Activated CD4-positive, alpha-beta T cell treated with anti-CD3 and anti-CD28 coated beads, Interleukin-2, amount 50 U/mL, for 16 hours (primary cell): ENCODE measurements at regions not wholly inside any gene's neighbourhood (a gene's known extent, or its start where the extent isn't known, plus 50 kb on each side); places are given as distances from the start of the nearest gene placed in this dataset.
"Not testable (repeated sequence)": the region's sequence is repeated elsewhere in the genome, so short reads cannot be mapped to it uniquely, and the experiment has no call there.

Experiments used
- DNase-seq: peaks from one replicate; pipeline ENCODE4 v3.0.0-alpha.2; 2020

DNA sequence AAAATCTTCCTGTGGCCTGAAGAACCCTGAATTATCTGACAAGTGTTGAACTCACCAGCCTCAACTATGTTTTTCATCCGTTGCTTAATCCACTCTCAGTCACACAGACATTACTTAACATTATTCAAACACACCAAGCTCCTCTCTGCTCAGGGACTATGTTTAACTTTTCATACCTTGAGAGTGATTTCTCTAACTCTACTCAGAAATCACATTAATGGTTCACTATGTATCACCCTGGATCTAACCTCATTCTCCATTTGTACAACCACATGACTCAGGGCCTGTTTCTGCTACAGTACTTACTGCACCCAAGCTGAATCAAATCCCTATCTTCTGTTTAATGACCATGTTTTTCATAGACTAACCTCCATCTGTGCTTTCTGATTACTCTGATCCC lies 553.7 kb upstream of the PRR20A start:
- no peak for DNase-seq

DNA sequence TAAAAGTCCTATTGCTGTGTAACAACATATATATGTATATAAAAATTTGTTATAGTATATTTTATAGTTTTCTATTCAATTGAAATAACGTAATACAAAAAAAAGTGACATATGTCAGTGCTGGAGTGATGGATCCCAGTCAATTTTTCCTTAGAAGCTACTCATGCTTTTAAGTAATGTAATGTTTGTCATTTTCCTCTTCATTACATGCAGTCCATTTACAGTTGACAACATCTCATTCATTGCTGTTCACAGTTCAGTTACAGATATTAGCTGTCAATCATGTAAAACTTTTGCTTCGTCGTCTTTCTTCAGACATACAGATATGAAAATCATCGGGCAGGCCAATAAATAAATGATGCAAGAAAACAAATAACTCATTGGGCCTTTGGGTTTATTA lies 525.1 kb upstream of the PRR20A start:
- no peak for DNase-seq

DNA sequence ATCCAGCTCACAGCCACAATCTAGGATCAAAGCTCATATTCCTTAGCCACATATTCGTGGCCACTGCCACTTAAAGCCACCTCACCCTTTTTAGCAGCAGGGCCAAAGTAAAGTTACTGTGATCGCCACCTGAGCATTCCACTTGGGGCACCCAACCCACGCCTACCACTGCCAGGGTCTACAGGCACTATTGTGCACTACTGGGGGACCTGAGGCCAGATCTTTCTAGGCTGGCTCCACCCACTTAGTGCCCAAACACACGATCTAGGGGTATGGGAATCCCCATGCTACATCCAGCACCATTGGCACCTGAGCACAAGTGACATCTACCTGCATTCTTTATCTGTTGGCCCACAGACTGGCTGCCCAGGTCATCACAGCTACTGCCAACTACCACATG lies 517.9 kb upstream of the PRR20A start:
- DNase-seq: no peak

DNA sequence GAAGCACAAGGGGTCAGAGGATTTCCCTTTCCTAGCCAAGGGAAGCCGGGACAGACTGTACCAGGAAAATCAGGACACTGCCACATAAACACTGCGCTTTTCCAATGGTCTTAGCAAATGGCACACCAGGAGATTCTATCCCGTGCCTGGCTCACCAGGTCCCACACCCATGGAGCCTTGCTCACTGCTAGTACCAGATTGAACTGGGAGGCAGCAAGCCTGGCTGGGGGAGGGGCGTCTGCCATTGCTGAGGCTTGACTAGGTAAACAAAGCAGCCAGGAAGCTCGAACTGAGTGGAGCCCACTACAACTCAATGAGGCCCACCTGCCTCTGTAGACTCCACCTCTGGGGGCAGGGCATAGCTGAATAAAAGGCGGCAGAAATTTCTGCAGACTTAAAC lies 511.8 kb upstream of the PRR20A start:
- DNase-seq: not testable (repeated sequence)

DNA sequence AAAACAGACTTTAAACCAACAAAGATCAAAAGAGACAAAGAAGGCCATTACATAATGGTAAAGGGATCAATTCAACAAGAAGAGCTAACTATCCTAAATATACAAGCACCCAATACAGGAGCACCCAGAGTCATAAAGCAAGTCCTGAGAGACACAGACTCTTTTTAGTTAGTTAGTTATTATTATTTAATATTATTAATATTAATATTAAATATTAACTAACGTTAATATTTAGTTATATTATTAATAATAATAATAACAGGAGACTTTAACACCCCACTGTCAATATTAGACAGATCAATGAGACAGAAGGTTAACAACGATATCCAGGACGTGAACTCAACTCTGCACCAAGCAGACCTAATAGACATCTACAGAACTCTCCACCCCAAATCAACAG lies 509.7 kb upstream of the PRR20A start:
- not testable (repeated sequence) for DNase-seq

DNA sequence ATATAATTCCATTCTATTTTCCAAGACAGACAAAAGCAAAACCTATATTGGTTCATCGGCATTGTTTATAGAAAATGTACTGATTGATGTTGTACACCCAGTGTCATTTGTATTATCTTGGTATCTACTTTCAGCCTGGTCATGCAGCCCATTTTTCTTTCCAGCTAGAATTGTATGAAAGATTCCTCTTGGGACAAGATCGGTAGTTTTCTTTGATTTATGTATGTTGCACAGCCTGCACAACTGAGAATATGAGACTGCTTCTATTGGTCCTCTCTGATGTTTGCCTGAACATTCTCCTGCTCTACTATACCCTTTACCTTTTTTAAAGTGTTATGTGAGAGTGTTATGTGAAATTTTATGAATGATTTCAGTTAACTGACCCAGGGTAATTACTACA lies 487.7 kb upstream of the PRR20A start:
- no peak for DNase-seq

DNA sequence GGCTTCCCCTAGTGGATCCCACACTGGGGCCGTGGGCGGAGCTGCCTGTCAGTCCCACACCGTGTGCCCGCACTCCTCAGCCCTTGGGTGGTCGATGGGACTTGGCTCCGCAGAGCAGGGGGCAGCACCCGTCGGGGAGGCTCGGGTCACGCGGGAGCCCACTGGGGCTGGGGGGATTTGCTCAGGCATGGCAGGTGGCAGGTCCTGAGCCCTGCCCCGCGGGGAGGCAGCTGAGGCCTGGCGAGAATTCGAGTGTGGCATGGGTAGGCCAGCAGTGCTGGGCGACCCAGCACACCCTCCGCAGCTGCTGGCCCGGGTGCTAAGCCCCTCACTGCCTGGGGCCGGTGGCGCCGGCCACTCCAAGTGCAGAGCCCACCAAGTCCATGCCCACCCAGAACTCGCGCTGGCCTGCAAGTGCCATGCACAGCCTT lies 481.7 kb upstream of the PRR20A start:
- no peak for DNase-seq

DNA sequence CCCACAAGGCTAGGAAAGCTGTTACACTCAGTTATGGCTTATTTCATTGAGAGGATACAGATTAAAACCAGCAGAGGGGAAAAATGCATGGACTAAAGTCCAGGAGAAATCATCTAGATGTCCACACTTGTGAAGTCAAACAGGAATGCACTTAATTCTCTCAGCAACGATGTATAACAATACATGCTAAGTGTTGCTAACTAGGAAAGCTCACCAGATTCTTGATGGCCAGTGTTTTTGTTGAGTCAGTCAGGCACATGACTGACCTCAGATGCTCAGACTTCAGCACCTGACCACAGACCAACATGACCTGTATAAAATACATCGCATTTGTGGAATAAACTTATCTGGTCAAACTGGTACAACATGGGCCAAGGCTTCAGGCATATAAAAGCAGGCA lies 470.2 kb upstream of the PRR20A start:
- no peak for DNase-seq

DNA sequence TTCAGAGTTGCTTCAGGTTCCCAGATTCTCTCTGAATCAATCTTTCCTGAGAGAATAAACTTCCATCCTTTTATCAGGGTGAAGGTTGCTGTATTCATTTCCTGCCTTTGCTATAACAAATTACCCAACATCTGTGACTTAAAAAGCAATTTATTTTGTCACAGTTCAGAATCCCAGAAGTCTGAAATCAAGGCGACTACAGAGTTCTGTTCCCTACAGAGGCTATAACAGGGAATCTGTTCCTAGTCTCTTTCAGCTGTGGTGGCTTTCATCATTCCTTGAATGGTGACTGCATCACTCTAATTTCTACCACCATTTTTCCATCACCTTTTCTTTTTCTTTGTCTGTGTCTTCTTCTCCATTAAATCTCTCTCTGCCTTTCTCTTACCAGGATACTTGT lies 459.3 kb upstream of the PRR20A start:
- DNase-seq: no peak

DNA sequence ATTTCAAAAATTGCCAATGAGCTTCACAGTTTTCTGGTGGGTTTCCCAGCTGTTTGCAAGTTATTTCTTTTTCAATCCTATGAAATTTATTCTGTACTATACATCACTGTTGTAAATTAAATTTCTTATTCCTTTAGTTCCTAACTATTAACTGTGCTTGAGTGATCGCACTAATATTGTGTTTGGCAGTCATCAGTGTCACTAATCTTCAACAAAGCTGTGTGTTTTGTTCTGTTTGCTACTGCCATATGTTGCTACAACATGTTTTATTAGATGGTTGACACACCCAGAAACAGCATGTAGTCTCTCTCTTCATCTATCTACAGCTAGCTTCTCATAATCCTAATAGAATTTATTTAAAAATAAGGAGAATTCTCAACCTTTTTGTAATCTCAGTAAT lies 453.6 kb upstream of the PRR20A start:
- no peak for DNase-seq

DNA sequence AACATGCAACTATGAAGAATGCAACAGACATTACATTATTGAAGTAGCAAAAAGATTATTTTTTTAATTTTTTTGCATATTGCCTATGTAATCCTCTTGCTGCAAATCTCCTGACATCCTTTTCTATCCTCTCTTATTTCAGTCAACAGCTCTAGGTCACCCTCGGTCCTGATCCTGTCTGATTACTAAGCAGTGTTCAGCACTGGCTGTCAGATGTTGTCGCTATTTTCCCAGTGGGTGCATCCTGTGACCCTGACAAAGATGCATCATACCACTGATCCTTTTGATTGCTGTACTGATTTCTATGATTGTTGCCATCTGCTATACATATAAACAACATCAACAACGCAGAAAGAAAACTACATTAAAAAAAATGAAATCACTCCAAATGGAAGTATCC lies 443.7 kb upstream of the PRR20A start:
- no peak for DNase-seq

DNA sequence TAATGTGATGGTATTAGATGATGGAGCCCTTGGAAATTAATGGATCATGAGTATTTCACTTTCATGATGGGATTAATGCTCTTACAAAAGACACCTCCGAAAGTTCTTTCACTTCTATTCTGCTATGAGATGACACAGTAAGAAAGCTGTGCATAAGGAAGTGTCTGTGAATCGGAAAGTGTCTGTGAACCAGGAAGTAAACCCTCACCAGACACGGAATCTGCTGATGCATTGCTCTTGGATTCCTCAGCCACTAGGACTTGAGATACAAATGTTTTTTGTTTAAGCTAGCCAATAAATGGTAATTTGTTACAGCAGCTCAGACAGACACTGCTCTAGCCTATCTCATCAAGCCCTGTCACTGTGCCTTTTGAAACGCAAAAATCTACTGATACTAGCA lies 440.4 kb upstream of the PRR20A start:
- no peak for DNase-seq

DNA sequence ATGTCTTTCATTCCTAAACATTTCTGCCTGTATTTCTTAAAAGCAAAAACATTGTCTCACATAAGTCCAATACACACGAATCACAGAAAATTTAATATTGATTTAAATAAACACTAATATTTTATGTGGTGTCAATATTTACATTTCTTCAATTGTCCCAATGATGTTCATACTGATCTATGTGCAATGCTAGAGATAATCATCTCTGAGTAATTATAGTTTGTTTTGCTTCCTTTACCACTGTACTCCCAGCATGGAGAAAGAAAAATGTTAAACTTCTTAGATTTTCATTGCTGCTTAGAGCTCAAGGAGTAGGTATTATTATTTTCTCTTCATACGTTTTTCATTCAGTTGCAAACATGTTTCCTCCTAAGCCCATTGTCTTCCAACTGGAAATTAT lies 434.2 kb upstream of the PRR20A start:
- no peak for DNase-seq

DNA sequence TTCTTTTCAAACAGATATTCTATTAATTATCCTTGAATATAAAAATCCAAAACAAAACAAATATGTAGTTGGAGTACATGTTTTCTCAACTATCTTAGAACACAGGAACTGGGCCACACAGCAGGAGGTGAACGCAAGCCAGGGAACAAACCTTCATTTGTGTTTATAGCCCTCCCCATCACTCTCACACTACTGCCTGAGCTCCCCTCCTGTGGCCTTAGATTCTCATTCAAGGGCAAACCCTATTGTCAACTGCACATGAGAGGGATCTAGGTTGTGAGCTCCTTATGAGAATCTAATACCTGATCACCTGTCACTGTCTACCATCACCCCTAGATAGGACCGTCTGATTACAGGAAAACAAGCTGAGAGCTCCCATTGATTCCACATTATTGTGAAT lies 427.1 kb upstream of the PRR20A start:
- DNase-seq: no peak

DNA sequence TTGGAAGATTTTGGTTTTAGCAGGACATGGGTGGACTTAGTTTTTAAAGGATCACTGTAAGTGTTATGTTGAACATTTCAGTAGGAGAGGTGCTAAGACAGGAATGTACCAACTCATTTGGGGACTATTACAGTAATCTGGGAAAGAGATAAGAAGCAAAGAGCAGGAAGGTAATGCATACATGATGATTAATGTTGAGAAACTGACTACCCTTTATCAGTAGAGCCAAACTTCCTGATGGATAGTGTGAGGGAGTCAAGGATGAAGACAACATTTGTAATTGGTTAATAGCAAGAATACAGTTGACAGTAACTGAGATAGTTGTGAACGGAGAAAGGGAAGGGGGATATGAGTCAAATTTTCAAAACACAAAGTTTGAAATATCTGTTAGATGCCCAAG lies 421.9 kb upstream of the PRR20A start:
- DNase-seq: no peak

DNA sequence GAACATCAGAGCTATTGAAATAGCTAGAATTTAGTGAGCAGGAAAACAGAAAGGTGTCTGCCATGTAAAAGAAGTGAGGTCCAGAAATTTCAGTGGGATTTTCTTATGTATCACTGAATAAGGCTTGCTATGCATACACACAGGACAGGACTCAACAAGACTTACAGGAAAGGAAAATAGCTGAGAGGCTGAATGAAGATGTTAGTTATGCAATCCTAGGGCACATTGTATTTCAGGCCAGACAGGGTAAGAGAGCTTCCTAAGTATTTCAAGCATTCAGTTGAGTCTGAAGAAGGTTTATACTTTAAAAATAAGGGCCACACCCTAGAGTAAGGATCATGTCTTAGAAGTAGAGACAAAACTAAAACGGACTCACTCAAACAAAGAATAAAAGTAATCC lies 419.9 kb upstream of the PRR20A start:
- DNase-seq: no peak

DNA sequence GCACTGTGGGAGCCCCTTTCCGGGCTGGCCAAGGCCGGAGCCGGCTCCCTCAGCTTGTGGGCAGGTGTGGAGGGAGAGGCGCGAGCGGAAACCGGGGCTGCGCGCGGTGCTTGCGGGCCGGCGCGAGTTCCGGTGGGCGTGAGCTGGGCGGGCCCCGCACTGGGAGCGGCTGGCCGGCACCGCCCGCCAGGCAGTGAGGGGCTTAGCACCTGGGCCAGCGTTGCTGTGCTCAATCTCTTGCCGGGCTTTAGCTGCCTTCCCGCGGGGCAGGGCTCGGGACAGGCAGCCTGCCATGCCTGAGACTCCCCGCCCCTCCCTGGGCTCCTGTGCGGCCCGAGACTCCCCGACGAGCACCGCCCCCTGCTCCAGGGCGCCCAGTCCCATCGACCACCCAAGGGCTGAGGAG lies 405.2 kb upstream of the PRR20A start:
- DNase-seq: no peak

DNA sequence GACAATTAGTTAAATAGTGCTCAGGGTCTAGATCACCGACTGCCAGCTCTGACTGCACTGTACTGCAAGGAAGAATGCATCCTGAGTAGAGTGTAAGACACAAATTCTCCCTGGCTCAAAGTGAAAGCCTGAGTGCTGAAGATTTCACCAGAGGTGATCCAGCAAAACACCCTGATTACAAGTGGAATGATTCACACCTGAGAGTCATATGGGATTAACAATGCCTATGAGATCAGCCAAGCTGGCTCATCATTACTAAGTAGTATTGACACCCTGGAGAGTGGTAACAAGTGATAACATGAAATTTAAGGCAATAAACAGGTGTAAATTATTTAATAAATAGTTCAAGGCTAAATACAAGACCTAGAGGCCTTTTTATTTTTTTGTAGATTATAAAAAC lies 403.8 kb upstream of the PRR20A start:
- no peak for DNase-seq

DNA sequence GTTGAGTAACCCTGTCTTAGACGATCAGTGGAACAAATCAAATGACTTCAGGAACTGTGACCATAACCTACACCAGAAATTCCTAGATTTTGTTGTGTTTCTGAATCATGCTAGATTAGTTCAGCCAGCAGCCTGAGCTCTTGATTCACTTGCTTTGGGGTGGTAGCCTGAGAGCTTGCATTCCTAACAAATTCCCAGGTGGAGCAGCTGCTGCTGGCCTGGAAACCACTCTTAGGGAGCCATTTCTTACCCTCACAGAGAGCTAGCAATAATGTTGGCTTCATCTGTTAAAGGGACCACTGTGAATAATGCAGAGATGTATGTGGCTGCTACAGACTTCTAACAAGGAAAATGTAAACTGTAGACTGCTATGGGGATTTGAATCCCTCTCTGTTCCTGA lies 388.1 kb upstream of the PRR20A start:
- no peak for DNase-seq

DNA sequence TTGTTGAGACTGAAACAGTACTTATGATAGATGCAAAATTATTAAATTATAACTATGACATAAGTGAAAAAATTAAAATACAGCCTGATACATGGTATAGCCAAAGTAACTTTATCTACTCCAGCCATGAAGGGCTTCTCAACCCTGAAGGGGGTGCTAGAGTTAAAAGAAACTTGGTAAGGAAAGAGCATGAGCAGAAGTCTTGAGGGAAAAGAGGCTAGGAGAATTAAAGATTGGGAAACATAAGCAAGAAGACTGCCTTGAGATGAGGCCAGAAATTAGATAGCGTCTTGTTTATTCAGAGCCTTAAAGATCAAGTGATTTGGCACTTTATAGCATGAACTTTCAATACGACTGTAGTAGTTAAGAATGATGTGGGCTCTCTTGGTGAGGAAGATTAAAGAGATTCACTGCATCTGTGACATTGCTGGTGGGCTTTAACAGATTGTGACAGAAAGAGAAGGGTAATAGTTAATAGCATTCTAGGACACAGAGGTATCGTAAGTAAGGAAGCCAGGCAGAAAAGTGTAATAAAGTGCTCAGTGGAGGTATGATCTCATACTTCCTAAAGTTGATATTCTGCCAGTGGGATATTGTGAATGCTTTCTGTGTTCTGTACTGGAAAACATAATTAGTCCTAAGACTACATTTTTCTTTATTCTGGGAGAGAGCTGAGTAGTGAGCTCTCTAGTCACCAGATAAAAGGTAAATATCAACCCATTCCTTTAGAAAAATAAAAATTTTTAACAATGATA lies 385.4 kb upstream of the PRR20A start:
- DNase-seq: no peak

DNA sequence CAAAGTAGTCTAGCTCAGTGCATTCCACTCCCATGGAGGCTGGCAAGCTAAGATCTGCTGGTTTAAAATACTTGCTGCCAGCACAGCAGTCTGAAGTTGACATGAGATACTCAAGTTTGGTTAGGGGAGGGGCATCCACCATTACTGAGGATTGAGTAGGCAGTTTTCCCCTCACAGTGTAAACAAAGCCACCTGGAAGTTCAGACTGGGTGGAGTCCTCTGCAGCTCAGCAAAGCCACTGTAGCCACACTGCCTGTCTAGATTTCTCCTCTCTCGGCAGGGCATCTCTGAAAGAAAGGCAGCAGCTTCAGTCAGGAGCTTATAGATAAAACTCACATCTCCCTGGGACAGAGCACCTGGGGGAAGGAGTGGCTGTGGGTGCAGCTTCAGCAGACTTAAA lies 377.4 kb upstream of the PRR20A start:
- DNase-seq: not testable (repeated sequence)

DNA sequence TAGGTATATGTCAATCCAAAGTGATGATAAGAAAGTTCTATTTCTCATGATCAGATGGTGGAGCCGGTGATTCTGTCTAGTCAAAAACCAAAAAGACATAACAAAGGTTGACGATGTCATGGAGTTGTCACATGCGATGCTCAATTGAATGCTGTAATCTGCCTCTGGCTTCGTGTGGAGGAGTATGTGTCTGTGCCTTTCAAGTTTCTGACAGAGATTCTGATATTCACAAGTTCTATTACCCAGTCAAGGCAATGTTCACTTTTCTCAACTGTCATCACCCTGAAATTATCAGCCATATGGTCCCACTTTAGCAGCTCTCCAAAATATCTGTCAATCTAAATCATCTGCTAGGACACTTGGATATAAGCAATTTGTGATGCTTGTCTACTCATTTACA lies 367.6 kb upstream of the PRR20A start:
- no peak for DNase-seq

DNA sequence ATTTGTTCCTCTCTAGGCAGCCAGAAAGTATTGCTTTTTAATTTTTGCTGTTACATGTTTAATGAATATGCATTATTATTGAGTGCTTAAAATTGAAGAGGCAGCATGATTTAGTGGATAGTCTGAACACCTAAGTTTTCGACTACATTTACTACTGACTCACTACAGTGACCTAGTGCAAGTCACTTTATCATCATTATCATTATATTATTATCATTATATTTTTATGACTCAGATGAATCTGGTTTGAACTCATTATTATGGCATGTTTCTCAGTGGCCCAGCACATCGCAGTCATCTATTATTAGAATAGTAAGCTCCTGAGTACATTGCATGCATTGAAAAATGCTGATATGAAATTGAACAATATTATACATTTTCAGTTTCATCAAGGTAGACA lies 351.2 kb upstream of the PRR20A start:
- no peak for DNase-seq

DNA sequence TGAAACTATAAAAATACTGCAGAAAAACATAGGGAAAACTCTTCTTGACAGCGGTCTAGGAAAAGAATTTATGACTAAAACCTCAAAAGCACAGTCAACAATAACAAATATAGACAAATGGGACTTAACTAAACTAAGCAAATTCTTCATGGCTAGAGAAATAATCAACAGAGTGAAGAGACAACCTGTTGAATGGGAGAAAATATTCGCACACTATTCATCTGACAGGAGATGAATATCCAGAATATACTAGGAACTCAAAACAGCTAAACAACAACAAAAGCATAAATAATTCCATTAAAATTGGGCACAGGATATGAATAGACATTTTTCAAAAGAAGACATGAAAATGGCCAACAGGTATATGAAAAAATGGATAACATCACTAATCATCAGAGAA lies 303.6 kb upstream of the PRR20A start:
- DNase-seq: no peak

DNA sequence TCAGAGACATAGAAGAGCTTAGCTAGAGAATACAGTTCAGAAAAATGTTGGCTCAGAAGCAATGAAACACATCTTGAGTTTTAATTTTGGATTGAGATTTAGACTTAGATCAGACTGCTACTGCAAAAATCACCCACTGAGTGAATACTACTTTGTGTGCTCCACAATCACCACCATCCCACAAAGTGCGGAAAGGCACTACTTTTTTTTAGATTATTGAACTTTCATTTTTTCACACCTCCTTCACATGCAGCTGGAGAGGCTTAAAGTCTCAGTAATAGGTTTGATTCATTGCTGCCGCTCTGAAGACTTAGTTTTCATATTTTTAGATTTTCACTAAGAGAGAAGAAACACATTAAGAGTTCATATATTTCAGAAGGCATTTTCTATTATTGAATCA lies 289.9 kb upstream of the PRR20A start:
- no peak for DNase-seq

DNA sequence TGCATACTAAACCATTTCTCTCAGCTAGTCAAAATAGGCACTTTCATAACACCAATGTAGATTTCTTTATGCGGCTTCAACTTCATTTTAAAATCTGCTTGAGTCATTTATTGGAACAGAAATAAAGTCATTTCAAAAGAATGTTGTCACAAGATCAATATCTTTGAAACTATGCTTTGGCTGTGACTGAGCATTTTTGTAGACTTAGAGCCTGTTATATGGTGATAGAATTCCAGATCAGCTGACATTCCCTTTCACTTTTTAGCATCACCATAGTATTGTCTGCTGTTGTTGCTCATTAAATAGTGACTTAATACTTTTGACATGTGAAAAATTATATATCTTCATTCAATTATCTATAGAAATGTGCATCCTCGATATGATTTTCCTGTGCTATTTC lies 279.2 kb upstream of the PRR20A start:
- no peak for DNase-seq
